ENCODE measurements at regions not wholly inside any gene's neighbourhood (a gene's known extent, or its start where the extent isn't known, plus 50 kb on each side); places are given as distances from the start of the nearest gene placed in this dataset.

- H3K9me3 Mint-ChIP-seq = peaks cover 0 to 4% (median 0%) of the 10 kb centered on the region in 7 donors
- TF ChIP-seq, protein P1, sequence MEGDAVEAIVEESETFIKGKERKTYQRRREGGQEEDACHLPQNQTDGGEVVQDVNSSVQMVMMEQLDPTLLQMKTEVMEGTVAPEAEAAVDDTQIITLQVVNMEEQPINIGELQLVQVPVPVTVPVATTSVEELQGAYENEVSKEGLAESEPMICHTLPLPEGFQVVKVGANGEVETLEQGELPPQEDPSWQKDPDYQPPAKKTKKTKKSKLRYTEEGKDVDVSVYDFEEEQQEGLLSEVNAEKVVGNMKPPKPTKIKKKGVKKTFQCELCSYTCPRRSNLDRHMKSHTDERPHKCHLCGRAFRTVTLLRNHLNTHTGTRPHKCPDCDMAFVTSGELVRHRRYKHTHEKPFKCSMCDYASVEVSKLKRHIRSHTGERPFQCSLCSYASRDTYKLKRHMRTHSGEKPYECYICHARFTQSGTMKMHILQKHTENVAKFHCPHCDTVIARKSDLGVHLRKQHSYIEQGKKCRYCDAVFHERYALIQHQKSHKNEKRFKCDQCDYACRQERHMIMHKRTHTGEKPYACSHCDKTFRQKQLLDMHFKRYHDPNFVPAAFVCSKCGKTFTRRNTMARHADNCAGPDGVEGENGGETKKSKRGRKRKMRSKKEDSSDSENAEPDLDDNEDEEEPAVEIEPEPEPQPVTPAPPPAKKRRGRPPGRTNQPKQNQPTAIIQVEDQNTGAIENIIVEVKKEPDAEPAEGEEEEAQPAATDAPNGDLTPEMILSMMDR (IDR thresholded peaks at IDR 0.05) = no peak
- intact Hi-C loops (cut with micrococcal nuclease) = no loop called here
- Histone ChIP-seq H3K9me3 (replicated peaks in 1 of 2; ENCODE audit: control insufficient read depth in 1 of 2, insufficient read depth in 1 of 2, low read length in 2 of 2) (no peaks in the 10 kb centered on the region), H3K27ac (ENCODE audit: low read depth in 1 of 2, low read length in 2 of 2) (no peak overlapping the region), H4K20me1 (ENCODE audit: insufficient read depth, low read length) (no peaks in the 10 kb centered on the region), H3K79me2 (ENCODE audit: insufficient read depth, low read length) (no peaks in the 10 kb centered on the region), H3K4me3 (replicated peaks in 1 of 3; ENCODE audit: low read depth in 2 of 3, low read length in 3 of 3) (no peak overlapping the region), H3K4me2 (replicated peaks; ENCODE audit: extremely low read depth, low read length, poor library complexity, severe bottlenecking) (no peak overlapping the region), H2AFZ (ENCODE audit: insufficient read depth, low read depth, low read length, poor library complexity, severe bottlenecking) (no peak overlapping the region), H3K27me3 (ENCODE audit: control insufficient read depth in 2 of 2, insufficient read depth in 2 of 2, low read length in 2 of 2) (no peaks in the 10 kb centered on the region), H3K36me3 (replicated peaks in 1 of 2; ENCODE audit: control insufficient read depth in 1 of 2, insufficient read depth in 2 of 2, low read length in 2 of 2) (no peaks in the 10 kb centered on the region), H3K9ac (ENCODE audit: insufficient read depth, low read length, poor library complexity, severe bottlenecking) (no peak overlapping the region), H3K4me1 (ENCODE audit: control insufficient read depth in 1 of 2, insufficient read depth in 2 of 2, low read length in 2 of 2) (no peaks in the 10 kb centered on the region)
- no peak overlapping the region for H3K4me3 Mint-ChIP-seq
- H3K27ac Mint-ChIP-seq = no peak overlapping the region
- WGBS (ENCODE audit: insufficient coverage) = no CpG with 5 or more reads among the region's 2 CpGs
- DNase-seq = no peak
- H3K27me3 Mint-ChIP-seq (ENCODE audit: low read depth in 3 of 3) = no peaks in the 10 kb centered on the region
- no peaks in the 10 kb centered on the region for H3K4me1 Mint-ChIP-seq
- H3K36me3 Mint-ChIP-seq = no peaks in the 10 kb centered on the region
Observed at GRCh38 chr5:164373876-164374275, 868.5 kb downstream of the MAT2B start.

GRCh38 chr5:164375051-164375450 is 869.6 kb downstream of the MAT2B start:
- Mint-ChIP-seq H3K4me1 (no peaks in the 10 kb centered on the region), H3K9me3 (peaks cover 0 to 4% (median 2%) of the 10 kb centered on the region in 7 donors), H3K27me3 (ENCODE audit: low read depth in 3 of 3) (no peaks in the 10 kb centered on the region), H3K27ac (no peak overlapping the region), H3K36me3 (no peaks in the 10 kb centered on the region), H3K4me3 (no peak overlapping the region)
- no peak overlapping the region for H3K4me3 ChIP-seq (replicated peaks in 1 of 3; ENCODE audit: low read depth in 2 of 3, low read length in 3 of 3)
- H2AFZ ChIP-seq (ENCODE audit: insufficient read depth, low read depth, low read length, poor library complexity, severe bottlenecking) = no peak overlapping the region
- no peak overlapping the region for H3K27ac ChIP-seq (ENCODE audit: low read depth in 1 of 2, low read length in 2 of 2)
- TF ChIP-seq, protein P1 (IDR thresholded peaks at IDR 0.05) = no peak
- H3K4me1 ChIP-seq (ENCODE audit: control insufficient read depth in 1 of 2, insufficient read depth in 2 of 2, low read length in 2 of 2) = no peaks in the 10 kb centered on the region
- H3K79me2 ChIP-seq (ENCODE audit: insufficient read depth, low read length) = no peaks in the 10 kb centered on the region
- no peaks in the 10 kb centered on the region for H3K36me3 ChIP-seq (replicated peaks in 1 of 2; ENCODE audit: control insufficient read depth in 1 of 2, insufficient read depth in 2 of 2, low read length in 2 of 2)
- intact Hi-C loops (cut with micrococcal nuclease) = no loop called here
- H3K4me2 ChIP-seq (replicated peaks; ENCODE audit: extremely low read depth, low read length, poor library complexity, severe bottlenecking) = no peak overlapping the region
- no peaks in the 10 kb centered on the region for H3K9me3 ChIP-seq (replicated peaks in 1 of 2; ENCODE audit: control insufficient read depth in 1 of 2, insufficient read depth in 1 of 2, low read length in 2 of 2)
- H4K20me1 ChIP-seq (ENCODE audit: insufficient read depth, low read length) = no peaks in the 10 kb centered on the region
- WGBS (ENCODE audit: insufficient coverage) = no CpG with 5 or more reads among the region's 1 CpG
- no peak for DNase-seq
- no peaks in the 10 kb centered on the region for H3K27me3 ChIP-seq (ENCODE audit: control insufficient read depth in 2 of 2, insufficient read depth in 2 of 2, low read length in 2 of 2)
- H3K9ac ChIP-seq (ENCODE audit: insufficient read depth, low read length, poor library complexity, severe bottlenecking) = no peak overlapping the region

All from CD14-positive monocyte (primary cell).